ENCODE measurements at regions not wholly inside any gene's neighbourhood (a gene's known extent, or its start where the extent isn't known, plus 50 kb on each side); places are given as distances from the start of the nearest gene placed in this dataset.

GRCh38 chr2:121906170-121906569, 150.7 kb downstream of the TSN start:
- H3K36me3 Mint-ChIP-seq, result no peaks in the 10 kb centered on the region
- no peak for ATAC-seq
- peaks cover 0 to 4% (median 0%) of the 10 kb centered on the region in 4 donors for H3K4me1 Mint-ChIP-seq
- peaks cover 0 to 3% (median 0%) of the 10 kb centered on the region in 9 donors for H3K9me3 Mint-ChIP-seq
- POLR2A ChIA-PET, result no interaction called here
- no peak overlapping the region for H3K27ac Mint-ChIP-seq
- H3K27me3 Mint-ChIP-seq, result peaks cover 0 to 22% (median 0%) of the 10 kb centered on the region in 5 donors
- no peak for DNase-seq
- H3K4me3 Mint-ChIP-seq, result no peak overlapping the region

GRCh38 chr2:121907928-121908327, 152.5 kb downstream of the TSN start:
- Mint-ChIP-seq H3K4me1 (peaks cover 0 to 4% (median 0%) of the 10 kb centered on the region in 4 donors), H3K4me3 (no peak overlapping the region), H3K36me3 (no peaks in the 10 kb centered on the region), H3K9me3 (peaks cover 0 to 3% (median 0%) of the 10 kb centered on the region in 9 donors), H3K27me3 (peaks cover 0 to 19% (median 0%) of the 10 kb centered on the region in 5 donors), H3K27ac (no peak overlapping the region)
- POLR2A ChIA-PET, result no interaction called here
- ATAC-seq, result no peak
- DNase-seq, result no peak

- ATAC-seq (no peak), DNase-seq (no peak)
- Mint-ChIP-seq H3K27me3 (peaks cover 0 to 8% (median 1%) of the 10 kb centered on the region in 5 donors), H3K4me1 (no peaks in the 10 kb centered on the region), H3K27ac (peak overlapping the region in 1 of 10 donors; percentile 86), H3K36me3 (no peaks in the 10 kb centered on the region), H3K9me3 (peaks cover 0 to 3% (median 0%) of the 10 kb centered on the region in 9 donors), H3K4me3 (no peak overlapping the region)
- POLR2A ChIA-PET, result no interaction called here
Measured at GRCh38 chr2:121910139-121910538, 154.7 kb downstream of the TSN start.

GRCh38 chr2:121911036-121911435, 155.6 kb downstream of the TSN start:
- Mint-ChIP-seq H3K9me3 (peaks cover 0 to 3% (median 0%) of the 10 kb centered on the region in 9 donors), H3K27me3 (peaks cover 0 to 4% (median 2%) of the 10 kb centered on the region in 5 donors), H3K27ac (no peak overlapping the region), H3K4me1 (no peaks in the 10 kb centered on the region), H3K4me3 (no peak overlapping the region), H3K36me3 (no peaks in the 10 kb centered on the region)
- DNase-seq, result no peak
- no peak for ATAC-seq
- POLR2A ChIA-PET, result no interaction called here

GRCh38 chr2:121917143-121917542, 161.7 kb downstream of the TSN start:
- Mint-ChIP-seq H3K36me3 (no peaks in the 10 kb centered on the region), H3K4me1 (peaks cover 0 to 3% (median 0%) of the 10 kb centered on the region in 4 donors)

GRCh38 chr2:121918231-121918630, 162.8 kb downstream of the TSN start:
- Mint-ChIP-seq H3K36me3 (no peaks in the 10 kb centered on the region), H3K9me3 (peaks cover 0 to 17% (median 0%) of the 10 kb centered on the region in 9 donors), H3K27me3 (peaks cover 4 to 14% (median 8%) of the 10 kb centered on the region in 5 donors), H3K27ac (no peak overlapping the region), H3K4me1 (peaks cover 0 to 3% (median 0%) of the 10 kb centered on the region in 4 donors), H3K4me3 (no peak overlapping the region)
- DNase-seq (no peak), ATAC-seq (no peak)
- POLR2A ChIA-PET, result no interaction called here

More at GRCh38 chr2:121917143-121917542, 161.7 kb downstream of the TSN start:
- no peak overlapping the region for H3K4me3 Mint-ChIP-seq
- no peak overlapping the region for H3K27ac Mint-ChIP-seq
- peaks cover 4 to 14% (median 8%) of the 10 kb centered on the region in 5 donors for H3K27me3 Mint-ChIP-seq
- POLR2A ChIA-PET, result no interaction called here
- H3K9me3 Mint-ChIP-seq, result peaks cover 0 to 11% (median 0%) of the 10 kb centered on the region in 9 donors
- ATAC-seq (no peak), DNase-seq (no peak)

- peaks cover 0 to 4% (median 0%) of the 10 kb centered on the region in 3 donors for H3K36me3 Mint-ChIP-seq
- ATAC-seq (no peak), DNase-seq (no peak)
- H3K27me3 Mint-ChIP-seq, result peaks cover 5 to 16% (median 8%) of the 10 kb centered on the region in 5 donors
- H3K4me1 Mint-ChIP-seq, result peaks cover 0 to 3% (median 0%) of the 10 kb centered on the region in 4 donors
- no peak overlapping the region for H3K4me3 Mint-ChIP-seq
- peaks cover 0 to 22% (median 2%) of the 10 kb centered on the region in 9 donors for H3K9me3 Mint-ChIP-seq
- POLR2A ChIA-PET, result no interaction called here
- no peak overlapping the region for H3K27ac Mint-ChIP-seq
Measured at GRCh38 chr2:121919803-121920202, 164.4 kb downstream of the TSN start.

- H3K4me1 Mint-ChIP-seq, result no peaks in the 10 kb centered on the region
- H3K36me3 Mint-ChIP-seq, result peaks cover 0 to 4% (median 0%) of the 10 kb centered on the region in 3 donors
- no peak overlapping the region for H3K4me3 Mint-ChIP-seq
- H3K27ac Mint-ChIP-seq, result no peak overlapping the region
- peaks cover 0 to 19% (median 2%) of the 10 kb centered on the region in 9 donors for H3K9me3 Mint-ChIP-seq
- POLR2A ChIA-PET, result no interaction called here
- ATAC-seq, result no peak
- peaks cover 0 to 11% (median 2%) of the 10 kb centered on the region in 5 donors for H3K27me3 Mint-ChIP-seq
- no peak for DNase-seq
Measured at GRCh38 chr2:121925466-121925865, 170.0 kb downstream of the TSN start.

- POLR2A ChIA-PET, result no interaction called here
- peaks cover 0 to 8% (median 2%) of the 10 kb centered on the region in 5 donors for H3K27me3 Mint-ChIP-seq
Measured at GRCh38 chr2:121943285-121943684, 187.8 kb downstream of the TSN start.

GRCh38 chr2:121944072-121944831, 188.8 kb downstream of the TSN start:
- POLR2A ChIA-PET, result no interaction called here
- no peak for ATAC-seq
- Mint-ChIP-seq H3K4me1 (peaks cover 0 to 2% (median 0%) of the 10 kb centered on the region in 4 donors), H3K9me3 (peaks cover 0 to 2% (median 0%) of the 10 kb centered on the region in 9 donors), H3K4me3 (no peak overlapping the region), H3K27ac (no peak overlapping the region), H3K27me3 (peaks cover 0 to 10% (median 6%) of the 10 kb centered on the region in 5 donors), H3K36me3 (peaks cover 0 to 2% (median 0%) of the 10 kb centered on the region in 3 donors)
- no peak for DNase-seq

More at GRCh38 chr2:121943285-121943684, 187.8 kb downstream of the TSN start:
- no peak for DNase-seq
- no peak overlapping the region for H3K4me3 Mint-ChIP-seq
- peaks cover 0 to 2% (median 0%) of the 10 kb centered on the region in 4 donors for H3K4me1 Mint-ChIP-seq
- H3K36me3 Mint-ChIP-seq, result no peaks in the 10 kb centered on the region
- H3K27ac Mint-ChIP-seq, result no peak overlapping the region
- no peak for ATAC-seq
- peaks cover 0 to 2% (median 0%) of the 10 kb centered on the region in 9 donors for H3K9me3 Mint-ChIP-seq

GRCh38 chr2:121947674-121948073, 192.2 kb downstream of the TSN start:
- Mint-ChIP-seq H3K27me3 (peaks cover 2 to 16% (median 7%) of the 10 kb centered on the region in 5 donors), H3K4me3 (no peak overlapping the region), H3K36me3 (peaks cover 0 to 2% (median 0%) of the 10 kb centered on the region in 3 donors), H3K27ac (no peak overlapping the region), H3K4me1 (peaks cover 0 to 2% (median 0%) of the 10 kb centered on the region in 4 donors), H3K9me3 (peaks cover 0 to 2% (median 0%) of the 10 kb centered on the region in 9 donors)
- POLR2A ChIA-PET, result no interaction called here
- DNase-seq (no peak), ATAC-seq (no peak)

GRCh38 chr2:121949271-121949670, 193.8 kb downstream of the TSN start:
- Mint-ChIP-seq H3K9me3 (peaks cover 0 to 2% (median 0%) of the 10 kb centered on the region in 9 donors), H3K4me1 (peaks cover 0 to 2% (median 0%) of the 10 kb centered on the region in 4 donors), H3K27me3 (peaks cover 2 to 17% (median 4%) of the 10 kb centered on the region in 5 donors), H3K27ac (peak overlapping the region in 1 of 10 donors; percentile 75), H3K36me3 (peaks cover 0 to 2% (median 0%) of the 10 kb centered on the region in 3 donors), H3K4me3 (no peak overlapping the region)
- DNase-seq (no peak), ATAC-seq (no peak)
- POLR2A ChIA-PET, result no interaction called here

- Mint-ChIP-seq H3K4me3 (no peak overlapping the region), H3K27me3 (peaks cover 0 to 11% (median 3%) of the 10 kb centered on the region in 5 donors), H3K4me1 (peaks cover 0 to 2% (median 0%) of the 10 kb centered on the region in 4 donors), H3K27ac (no peak overlapping the region), H3K36me3 (no peaks in the 10 kb centered on the region), H3K9me3 (no peaks in the 10 kb centered on the region)
- POLR2A ChIA-PET, result no interaction called here
- ATAC-seq (no peak), DNase-seq (no peak)
Measured at GRCh38 chr2:121955426-121955825, 200.0 kb downstream of the TSN start.
